RKO (cell line): ENCODE measurements at regions not wholly inside any gene's neighbourhood (a gene's known extent, or its start where the extent isn't known, plus 50 kb on each side); places are given as distances from the start of the nearest gene placed in this dataset.

Experiments
- DNase-seq: peaks from one replicate; pipeline ENCODE4 v3.0.0-alpha.2; 2016; ENCODE audit warnings: low spot score

GRCh38 chr13:107034236-107034872 is 466.4 kb upstream of the ARGLU1 start:
- no peak for DNase-seq

DNA sequence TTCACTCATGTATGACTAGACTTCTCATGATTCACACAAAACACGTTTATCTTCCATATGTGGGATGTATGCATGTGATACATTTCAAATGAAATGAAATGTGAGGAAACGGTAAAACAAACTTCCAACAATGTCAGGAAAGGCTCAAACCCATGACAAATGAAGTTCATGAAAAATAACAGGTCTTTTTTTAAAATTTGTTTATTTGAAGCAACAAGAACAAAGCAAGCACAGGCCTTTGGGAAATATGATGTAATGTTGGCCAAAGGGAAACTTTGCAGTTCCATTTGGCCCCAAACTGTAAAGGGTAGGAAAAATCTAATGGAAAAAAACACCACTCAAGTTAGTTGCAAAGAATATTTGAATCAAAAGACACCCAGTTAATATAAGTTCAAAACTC is 463.8 kb upstream of the ARGLU1 start:
- DNase-seq: no peak

GRCh38 chr13:107028751-107029150 is 460.8 kb upstream of the ARGLU1 start:
- DNase-seq: no peak

GRCh38 chr13:107025991-107026390 is 458.1 kb upstream of the ARGLU1 start:
- peak; percentile 29 for DNase-seq

DNA sequence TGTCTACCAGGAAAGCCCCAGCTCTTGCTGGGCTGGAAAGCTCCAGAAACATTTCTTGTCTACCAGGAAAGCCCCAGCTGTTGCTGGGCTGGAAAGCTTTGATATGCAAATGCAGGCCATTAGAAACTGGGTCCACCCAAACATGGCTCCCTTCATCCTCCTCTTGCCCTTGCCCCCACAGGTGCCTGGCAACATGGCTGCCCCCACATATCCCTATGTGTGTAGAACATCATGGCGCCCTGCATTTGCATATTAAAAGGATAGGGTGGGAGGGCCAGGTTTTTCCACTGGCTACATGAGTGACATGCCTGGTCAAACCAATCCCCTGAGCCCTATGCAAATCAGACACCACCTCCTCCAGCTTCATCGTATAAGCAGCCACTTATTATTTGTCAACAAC is 455.4 kb upstream of the ARGLU1 start:
- DNase-seq: no peak

- no peak for DNase-seq
Observed at GRCh38 chr13:107020393-107020792, 452.5 kb upstream of the ARGLU1 start.

DNA sequence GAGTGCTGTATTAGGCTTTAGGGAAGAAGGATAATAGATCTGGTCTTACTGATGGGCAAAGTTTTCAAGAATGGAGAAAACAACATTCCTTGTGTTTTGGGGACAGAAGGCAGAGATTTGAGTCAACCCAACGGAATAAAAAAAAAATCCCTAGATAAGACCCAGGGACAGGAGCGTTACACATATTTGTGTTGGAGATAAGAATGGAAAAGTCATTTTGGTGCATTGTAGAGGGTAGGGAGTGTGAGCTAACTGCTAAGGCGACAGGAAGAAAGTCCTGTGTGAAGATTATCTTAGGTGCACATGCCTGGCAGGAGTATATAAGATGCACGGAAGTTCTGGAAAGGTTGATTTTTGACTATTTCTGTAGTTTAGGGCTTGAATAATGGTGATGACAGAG is 450.3 kb upstream of the ARGLU1 start:
- no peak for DNase-seq

- no peak for DNase-seq
Observed at GRCh38 chr13:107006661-107007060, 438.7 kb upstream of the ARGLU1 start.

DNA sequence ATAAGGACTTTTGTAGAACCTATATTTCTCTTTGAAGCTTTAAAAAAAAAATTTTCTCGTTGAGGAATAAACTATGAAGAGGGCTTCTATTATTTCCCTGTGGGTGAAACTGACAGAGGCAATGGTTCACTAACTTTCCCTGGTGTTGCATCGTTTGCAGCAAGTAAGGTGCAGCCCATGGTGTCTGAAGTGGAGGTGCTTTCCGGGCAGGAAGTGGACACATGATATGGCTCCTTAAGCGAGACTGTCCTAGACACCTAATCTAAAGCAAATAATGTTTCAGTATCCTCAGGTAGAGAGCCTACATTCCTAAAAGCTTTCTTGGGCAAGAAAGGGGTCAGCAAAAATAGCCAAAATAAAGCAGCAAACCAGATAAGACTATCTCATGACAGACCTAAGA is 437.6 kb upstream of the ARGLU1 start:
- DNase-seq: no peak

- DNase-seq: no peak
Observed at GRCh38 chr13:107003911-107004310, 436.0 kb upstream of the ARGLU1 start.

- DNase-seq: no peak
Observed at GRCh38 chr13:106998664-106999063, 430.7 kb upstream of the ARGLU1 start.

DNA sequence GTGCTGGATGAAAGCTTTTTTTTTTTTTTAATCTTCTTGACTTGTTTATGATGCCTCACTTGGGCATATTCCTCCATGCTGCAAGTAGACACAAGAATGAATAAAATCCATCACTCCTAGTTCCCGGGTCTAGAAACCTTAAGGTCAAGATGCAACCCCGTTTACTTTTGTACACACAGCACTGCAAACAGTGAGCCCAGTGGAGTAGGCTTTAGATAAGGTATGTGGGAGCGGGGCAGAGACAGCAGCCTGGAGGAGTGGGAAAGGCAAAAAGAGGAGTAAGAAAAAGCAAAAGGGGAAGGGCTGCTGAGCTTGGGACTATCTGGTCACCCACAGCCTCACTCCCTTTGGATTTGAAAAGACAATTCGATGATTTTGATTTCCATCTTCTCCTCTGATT is 429.8 kb upstream of the ARGLU1 start:
- no peak for DNase-seq

DNA sequence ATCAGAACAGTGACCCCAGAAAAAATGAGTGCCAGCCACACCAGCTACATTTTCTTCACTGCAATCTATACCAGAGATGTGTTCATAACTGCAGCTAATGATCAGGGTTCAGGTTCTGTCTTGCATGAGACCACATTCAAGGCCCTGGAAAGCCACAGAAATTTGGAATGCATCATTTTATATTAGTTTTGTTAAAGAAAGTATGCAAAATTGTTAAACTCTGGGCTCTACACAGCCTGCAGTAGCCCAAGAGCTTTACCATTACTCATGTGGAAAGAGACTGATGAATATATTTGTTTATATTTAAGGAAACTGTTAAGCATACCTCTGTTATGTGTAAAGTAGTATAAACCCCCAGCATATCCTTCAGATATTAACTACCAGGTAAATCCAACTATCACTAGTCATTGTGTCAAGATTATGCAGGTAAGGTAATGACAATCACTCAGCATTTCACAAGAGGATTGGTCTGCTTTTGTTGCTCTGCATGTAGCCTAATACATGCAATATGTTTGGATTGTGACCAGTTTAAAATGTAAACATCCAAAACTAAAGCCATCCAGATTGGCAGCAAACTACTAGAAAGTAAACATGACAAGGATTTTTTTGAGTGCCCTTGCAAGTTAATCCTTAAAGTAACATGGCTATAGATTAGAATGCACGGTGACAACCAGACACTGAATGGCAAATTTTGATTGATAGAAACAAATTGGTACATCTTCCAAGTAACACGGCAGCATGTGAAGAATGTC is 429.1 kb upstream of the ARGLU1 start:
- no peak for DNase-seq

- no peak for DNase-seq
Observed at GRCh38 chr13:106990594-106990993, 422.7 kb upstream of the ARGLU1 start.

DNA sequence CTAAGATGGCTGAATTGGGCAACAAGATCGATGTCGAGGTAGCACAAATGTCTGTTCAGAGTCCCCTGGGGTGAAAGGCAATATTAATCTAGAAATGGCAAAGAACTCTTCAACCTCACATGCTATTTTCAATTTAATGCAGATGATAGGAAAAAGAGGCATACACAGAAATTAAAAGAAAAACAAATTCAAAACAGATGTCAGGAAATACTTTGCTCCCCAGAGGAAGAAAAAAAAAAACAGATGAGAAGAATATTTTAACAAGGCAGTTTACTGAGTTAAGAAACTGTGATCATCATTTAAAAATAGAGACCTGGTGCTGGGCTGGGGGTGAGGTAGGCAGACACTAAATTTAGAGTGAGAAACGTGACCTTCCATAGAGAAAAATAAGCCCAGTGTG is 421.9 kb upstream of the ARGLU1 start:
- no peak for DNase-seq

DNA sequence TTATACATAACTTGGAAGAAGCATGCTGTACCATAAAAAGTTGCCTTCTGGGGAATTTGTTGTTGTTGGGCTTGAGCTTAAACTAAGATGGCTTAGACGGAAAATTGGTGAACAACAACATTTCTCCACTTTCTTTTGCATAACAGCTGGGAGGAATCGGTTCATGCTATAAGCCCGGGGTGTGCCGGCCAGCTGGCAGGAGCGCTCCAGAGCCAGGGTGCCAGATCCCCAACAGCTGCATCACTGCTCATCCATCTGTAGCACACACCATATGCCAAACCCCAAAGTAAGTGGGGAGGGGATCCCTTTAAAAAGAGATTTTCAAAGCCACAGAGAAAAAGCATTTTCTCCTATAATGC is 419.5 kb upstream of the ARGLU1 start:
- DNase-seq: no peak

GRCh38 chr13:106986687-106987426 is 418.9 kb upstream of the ARGLU1 start:
- no peak for DNase-seq

DNA sequence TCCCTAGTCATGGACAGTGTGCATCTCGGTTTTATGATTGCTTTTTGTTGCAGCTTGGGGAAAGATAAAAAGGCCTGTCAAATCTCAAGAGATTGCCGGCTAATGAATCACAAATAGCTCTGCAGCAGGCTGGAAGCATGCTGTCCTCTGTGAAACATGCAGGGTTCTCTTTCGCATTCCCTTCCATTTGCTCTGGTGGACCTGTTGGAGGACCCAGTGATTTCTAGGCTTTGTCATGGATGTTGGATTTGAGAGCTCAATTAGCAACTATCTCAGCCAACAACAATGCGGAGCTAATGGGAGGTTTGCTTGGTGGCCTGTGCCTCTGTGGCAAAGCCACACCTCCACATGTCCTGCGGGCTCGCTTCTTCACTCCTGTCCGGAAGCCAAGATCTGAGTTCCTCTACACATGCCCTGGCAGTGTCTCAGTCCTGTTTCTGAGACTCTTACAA is 418.1 kb upstream of the ARGLU1 start:
- DNase-seq: no peak

DNA sequence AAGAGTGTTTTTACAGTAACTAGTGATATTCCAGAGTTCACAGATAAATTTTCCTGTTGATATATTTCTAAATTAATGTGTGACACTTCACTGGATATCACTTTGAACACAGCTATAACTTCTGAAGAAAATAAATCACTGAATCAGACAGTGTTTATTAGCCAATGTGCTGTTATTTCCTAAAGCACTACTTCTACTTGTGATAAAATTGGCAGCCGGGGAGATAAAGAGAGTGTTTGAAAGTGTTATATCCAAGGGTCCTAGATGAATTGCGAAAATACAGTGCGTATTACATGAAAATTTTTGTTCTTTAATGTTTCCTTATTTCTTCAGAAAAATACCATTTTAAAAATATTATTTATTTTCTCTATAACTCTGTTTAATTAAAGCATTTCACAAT is 417.5 kb upstream of the ARGLU1 start:
- DNase-seq: no peak

GRCh38 chr13:106981051-106981450 is 413.1 kb upstream of the ARGLU1 start:
- DNase-seq: no peak

GRCh38 chr13:106967391-106967790 is 399.5 kb upstream of the ARGLU1 start:
- no peak for DNase-seq

GRCh38 chr13:106963151-106963550 is 395.2 kb upstream of the ARGLU1 start:
- no peak for DNase-seq

- no peak for DNase-seq
Observed at GRCh38 chr13:106961651-106962050, 393.7 kb upstream of the ARGLU1 start.
